HL-60 (cell line): ENCODE measurements at regions not wholly inside any gene's neighbourhood (a gene's known extent, or its start where the extent isn't known, plus 50 kb on each side); places are given as distances from the start of the nearest gene placed in this dataset.

ENCODE experiments used
- CTCF ChIP-seq: IDR thresholded peaks from one replicate; pipeline ENCODE4 v1.5.1; 2011; ENCODE audit warnings: low read length, control low read depth, inconsistent platforms; ENCODE audit not compliant: insufficient read depth
- POLR2AphosphoS5 ChIP-seq: IDR thresholded peaks from 2 replicates; pipeline ENCODE4 v1.6.1; 2012; ENCODE audit warnings: low read depth
- SPI1 ChIP-seq: IDR thresholded peaks from 2 replicates; pipeline ENCODE4 v1.6.1; 2012; ENCODE audit warnings: low read depth, mild to moderate bottlenecking, borderline replicate concordance

- TF ChIP-seq CTCF (no peak), SPI1 (no peak), POLR2AphosphoS5 (no peak)
Measured at GRCh38 chr1:213681788-213682340, 305.9 kb upstream of the PROX1 start.
